OCI-LY7 (cell line): ENCODE measurements at regions not wholly inside any gene's neighbourhood (a gene's known extent, or its start where the extent isn't known, plus 50 kb on each side); places are given as distances from the start of the nearest gene placed in this dataset.

Experiments used
- CTCF ChIP-seq: fragments of 200-600 bp; sonication (generic); conservative IDR thresholded peaks from 2 replicates; pipeline ENCODE4 v1.5.1; 2014; ENCODE audit warnings: mild to moderate bottlenecking, antibody characterized with exemption, low read length, moderate library complexity, mixed read lengths
- EZH2phosphoT487 ChIP-seq: fragments of 200-600 bp; sonication (generic); IDR thresholded peaks from 2 replicates; pipeline ENCODE4 v1.6.1; 2018; ENCODE audit warnings: low read depth, borderline replicate concordance, mild to moderate bottlenecking, mixed run types, antibody characterized with exemption, low read length, moderate library complexity, mixed read lengths

DNA sequence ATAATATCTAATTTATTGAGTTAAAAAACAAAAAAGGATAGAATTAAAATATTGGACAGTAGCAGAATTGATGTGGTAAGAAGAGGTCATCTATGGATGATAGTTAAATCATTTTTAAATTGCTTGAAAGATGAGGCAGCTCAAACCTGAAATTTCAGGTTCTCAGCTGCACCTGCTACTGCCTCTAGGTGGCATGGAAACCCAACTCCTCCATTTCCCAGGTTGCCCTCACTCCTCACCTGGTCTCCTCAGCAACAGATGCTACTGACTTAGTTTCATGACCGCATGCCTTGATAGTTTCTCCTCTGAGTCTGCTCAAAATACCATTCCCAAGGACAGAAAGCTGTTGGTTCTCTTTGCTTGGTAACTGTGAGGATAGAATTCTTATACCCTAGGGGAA is 148.1 kb downstream of the ABHD5 start:
- TF ChIP-seq CTCF (peak; percentile 71), EZH2phosphoT487 (no peak)
